Activated CD8-positive, alpha-beta T cell treated with anti-CD3 and anti-CD28 coated beads for 36 hours (primary cell): ENCODE measurements at regions not wholly inside any gene's neighbourhood (a gene's known extent, or its start where the extent isn't known, plus 50 kb on each side); places are given as distances from the start of the nearest gene placed in this dataset.

Experiments used
- ATAC-seq: fragments of 200-7000 bp; cut with Tn5 transposase; one replicate; pipeline ENCODE4 v1.10.0; 2021; ENCODE audit warnings: mild to moderate bottlenecking, moderate library complexity
- CTCF ChIA-PET: fragments of 350-600 bp; sonication (Branson Sonifier 250); formaldehyde crosslinking; loops from one replicate; lab custom pipeline; 2021; ENCODE audit warnings: antibody characterized with exemption; lab: Charles Lee
- POLR2A ChIA-PET: fragments of 350-600 bp; sonication (Branson Sonifier 250); formaldehyde crosslinking; loops from one replicate; lab custom pipeline; 2021; ENCODE audit warnings: antibody characterized with exemption; lab: Charles Lee
- DNase-seq: peaks from one replicate; pipeline ENCODE4 v3.0.0-alpha.2; 2020
- H3K27ac Mint-ChIP-seq: one replicate; pipeline ENCODE4 v1.8.0; 2021; ENCODE audit warnings: mild to moderate bottlenecking, mixed read lengths
- H3K27me3 Mint-ChIP-seq: one replicate; pipeline ENCODE4 v1.8.0; 2021; ENCODE audit warnings: mixed read lengths
- H3K36me3 Mint-ChIP-seq: one replicate; pipeline ENCODE4 v1.8.0; 2021; ENCODE audit warnings: low read depth, mixed read lengths
- H3K4me1 Mint-ChIP-seq: one replicate; pipeline ENCODE4 v1.8.0; 2021; ENCODE audit warnings: low read depth, mixed read lengths
- H3K4me3 Mint-ChIP-seq: one replicate; pipeline ENCODE4 v1.8.0; 2021; ENCODE audit warnings: mild to moderate bottlenecking, moderate library complexity, mixed read lengths
- H3K9me3 Mint-ChIP-seq: one replicate; pipeline ENCODE4 v1.8.0; 2021; ENCODE audit warnings: mixed read lengths
- intact Hi-C: fragments of 100-400 bp; cut with micrococcal nuclease; formaldehyde crosslinking; loops from one replicate; pipeline ENCODE4 v1.10.0; 2022
- TF ChIP-seq, protein P1 (sequence below): fragments of 200-600 bp; IDR thresholded peaks from one replicate; pipeline ENCODE4 v1.8.0; 2022; ENCODE audit warnings: antibody characterized with exemption, mild to moderate bottlenecking

DNA sequence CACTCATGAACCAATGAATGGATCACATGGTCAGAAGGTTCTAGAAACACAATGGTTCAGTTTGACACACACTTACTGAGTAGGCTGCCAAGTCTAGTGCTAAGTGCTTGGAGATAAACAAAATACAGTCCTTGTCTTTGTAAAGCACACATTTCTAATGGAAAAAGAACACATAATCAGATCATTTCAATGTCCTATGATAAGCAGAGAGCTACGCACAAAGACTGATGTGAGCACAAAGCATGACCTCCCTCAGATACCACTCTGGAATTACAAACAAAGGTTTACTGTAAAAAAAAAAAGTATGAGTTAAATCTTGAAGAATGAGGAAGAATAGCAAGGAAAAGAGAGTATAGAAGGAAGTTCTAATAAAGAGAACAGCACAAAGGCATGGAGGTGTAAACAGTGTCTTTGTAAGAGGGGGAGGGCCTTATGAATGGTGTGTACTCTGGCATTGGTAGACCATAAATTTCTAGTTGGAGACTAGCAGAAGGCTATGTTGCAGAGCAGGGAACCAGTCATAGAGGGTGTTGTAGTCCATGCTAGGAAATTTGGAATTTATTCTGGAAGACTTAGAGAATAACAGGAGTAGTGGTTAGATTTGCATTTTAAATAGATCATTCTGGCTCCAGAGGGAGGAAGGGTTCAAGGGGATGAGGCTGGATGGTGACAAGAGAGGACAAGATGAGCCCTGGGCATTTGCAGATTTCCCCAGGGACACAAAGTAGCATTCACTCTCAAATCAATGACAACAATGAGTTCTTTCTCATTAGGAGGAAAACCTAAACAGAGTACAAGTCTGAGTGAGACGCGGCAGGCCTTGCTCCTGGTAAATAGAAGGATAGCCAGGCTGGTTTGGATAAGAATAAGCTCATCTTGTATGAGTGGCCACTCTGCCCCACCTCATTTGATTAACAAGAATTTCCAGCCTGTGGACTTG lies 468.0 kb downstream of the TOX3 start:
- H3K9me3 Mint-ChIP-seq = peaks cover 1% of the 10 kb centered on the region
- TF ChIP-seq, protein P1, sequence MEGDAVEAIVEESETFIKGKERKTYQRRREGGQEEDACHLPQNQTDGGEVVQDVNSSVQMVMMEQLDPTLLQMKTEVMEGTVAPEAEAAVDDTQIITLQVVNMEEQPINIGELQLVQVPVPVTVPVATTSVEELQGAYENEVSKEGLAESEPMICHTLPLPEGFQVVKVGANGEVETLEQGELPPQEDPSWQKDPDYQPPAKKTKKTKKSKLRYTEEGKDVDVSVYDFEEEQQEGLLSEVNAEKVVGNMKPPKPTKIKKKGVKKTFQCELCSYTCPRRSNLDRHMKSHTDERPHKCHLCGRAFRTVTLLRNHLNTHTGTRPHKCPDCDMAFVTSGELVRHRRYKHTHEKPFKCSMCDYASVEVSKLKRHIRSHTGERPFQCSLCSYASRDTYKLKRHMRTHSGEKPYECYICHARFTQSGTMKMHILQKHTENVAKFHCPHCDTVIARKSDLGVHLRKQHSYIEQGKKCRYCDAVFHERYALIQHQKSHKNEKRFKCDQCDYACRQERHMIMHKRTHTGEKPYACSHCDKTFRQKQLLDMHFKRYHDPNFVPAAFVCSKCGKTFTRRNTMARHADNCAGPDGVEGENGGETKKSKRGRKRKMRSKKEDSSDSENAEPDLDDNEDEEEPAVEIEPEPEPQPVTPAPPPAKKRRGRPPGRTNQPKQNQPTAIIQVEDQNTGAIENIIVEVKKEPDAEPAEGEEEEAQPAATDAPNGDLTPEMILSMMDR = no peak
- no peak overlapping the region for H3K27ac Mint-ChIP-seq
- CTCF ChIA-PET = no interaction called here
- no peaks in the 10 kb centered on the region for H3K27me3 Mint-ChIP-seq
- H3K4me1 Mint-ChIP-seq = no peaks in the 10 kb centered on the region
- intact Hi-C loops = no loop called here
- no peak overlapping the region for H3K4me3 Mint-ChIP-seq
- POLR2A ChIA-PET = no interaction called here
- DNase-seq (no peak), ATAC-seq (no peak)
- H3K36me3 Mint-ChIP-seq = no peaks in the 10 kb centered on the region

DNA sequence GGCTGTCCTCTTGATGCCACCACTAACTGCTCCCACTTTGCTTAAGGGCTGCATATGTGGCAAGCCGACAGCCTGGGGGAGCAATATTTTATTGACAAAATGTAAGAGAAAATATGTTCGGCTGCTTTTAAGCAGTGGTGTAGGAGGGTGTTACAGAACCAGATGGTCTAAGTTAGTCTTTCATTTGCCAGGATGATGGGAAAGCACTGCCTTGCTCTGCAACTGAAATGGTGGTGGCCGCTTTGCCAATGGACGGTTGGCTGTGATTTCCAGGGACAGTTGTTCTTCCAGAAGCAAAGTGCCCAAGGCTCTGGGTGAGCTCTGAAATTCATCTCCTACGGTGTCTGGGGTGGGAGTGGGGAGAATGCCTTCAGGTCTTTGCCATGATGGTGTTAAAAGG lies 469.3 kb downstream of the TOX3 start:
- no peak for ATAC-seq
- ChIA-PET CTCF (no interaction called here), POLR2A (no interaction called here)
- H3K4me1 Mint-ChIP-seq = no peaks in the 10 kb centered on the region
- no peak overlapping the region for H3K27ac Mint-ChIP-seq
- H3K4me3 Mint-ChIP-seq = no peak overlapping the region
- DNase-seq = no peak
- no peaks in the 10 kb centered on the region for H3K27me3 Mint-ChIP-seq
- H3K36me3 Mint-ChIP-seq = no peaks in the 10 kb centered on the region
- intact Hi-C loops = no loop called here
- H3K9me3 Mint-ChIP-seq = peaks cover 1% of the 10 kb centered on the region
- TF ChIP-seq, protein P1 = no peak

DNA sequence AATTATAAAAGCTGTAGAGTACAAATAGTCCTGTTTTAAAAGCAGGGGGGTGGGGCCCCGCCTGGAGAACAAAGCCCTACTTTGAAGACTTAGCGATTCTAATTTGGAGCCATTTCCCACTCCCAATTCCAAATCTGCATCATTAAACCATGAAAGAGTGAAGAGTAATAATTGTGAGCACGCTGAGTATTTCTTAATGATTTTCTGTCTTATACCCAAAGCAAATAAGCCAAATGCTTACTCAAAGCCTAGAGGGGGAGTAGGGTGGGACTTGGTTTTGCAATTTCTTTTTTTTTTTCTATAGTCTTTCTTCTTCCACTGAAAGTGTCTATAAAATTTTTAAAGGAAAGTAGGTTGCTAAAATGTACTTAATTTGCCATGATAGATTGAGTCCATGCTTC lies 470.1 kb downstream of the TOX3 start:
- Mint-ChIP-seq H3K4me3 (no peak overlapping the region), H3K36me3 (no peaks in the 10 kb centered on the region), H3K4me1 (no peaks in the 10 kb centered on the region), H3K27ac (no peak overlapping the region), H3K9me3 (peaks cover 1% of the 10 kb centered on the region), H3K27me3 (no peaks in the 10 kb centered on the region)
- DNase-seq (no peak), ATAC-seq (no peak)
- TF ChIP-seq, protein P1 = no peak
- POLR2A ChIA-PET = no interaction called here
- CTCF ChIA-PET = no interaction called here
- intact Hi-C loops = no loop called here

DNA sequence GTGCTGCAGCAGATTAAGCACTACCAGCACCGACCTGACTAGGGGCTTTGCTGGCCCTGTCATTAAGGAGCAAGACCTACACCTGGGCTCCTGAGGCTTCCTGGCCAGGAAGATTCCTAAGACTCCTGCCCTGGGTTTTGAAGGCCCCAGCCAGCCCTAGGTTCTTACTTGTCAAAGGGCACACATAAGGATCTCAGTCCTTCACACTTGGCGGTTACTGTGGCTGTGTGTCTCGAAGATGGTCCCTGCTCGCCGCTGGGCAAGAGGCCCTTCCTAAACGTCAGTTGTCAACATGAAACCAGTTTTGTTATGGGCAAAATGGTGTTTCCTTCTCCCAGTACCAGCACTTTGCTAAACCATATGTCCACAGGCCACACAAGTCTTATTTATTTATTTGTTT lies 470.6 kb downstream of the TOX3 start:
- no peaks in the 10 kb centered on the region for H3K27me3 Mint-ChIP-seq
- no peaks in the 10 kb centered on the region for H3K36me3 Mint-ChIP-seq

DNA sequence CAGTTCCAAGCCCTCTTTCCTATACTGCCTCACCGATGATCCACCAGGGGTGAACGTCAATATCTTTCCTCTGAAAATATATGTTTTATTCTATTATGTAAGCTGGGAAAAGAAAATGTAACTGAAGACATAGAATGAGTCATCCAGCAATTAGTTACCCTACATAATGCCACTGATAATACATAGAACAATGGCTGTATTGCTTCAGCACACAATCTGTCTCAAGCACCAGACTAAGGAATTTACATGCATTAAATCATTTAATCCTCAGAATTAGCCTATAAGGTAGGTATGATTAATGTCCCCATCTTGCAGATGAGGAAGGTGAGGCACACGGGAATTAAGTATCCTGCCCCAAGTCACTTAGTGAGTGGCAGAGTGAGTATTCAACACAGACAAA lies 472.8 kb downstream of the TOX3 start:
- H3K36me3 Mint-ChIP-seq = no peaks in the 10 kb centered on the region
- H3K9me3 Mint-ChIP-seq = peaks cover 1% of the 10 kb centered on the region
- no peak overlapping the region for H3K27ac Mint-ChIP-seq
- TF ChIP-seq, protein P1 = no peak
- ATAC-seq (no peak), DNase-seq (no peak)
- H3K4me3 Mint-ChIP-seq = no peak overlapping the region
- H3K4me1 Mint-ChIP-seq = no peaks in the 10 kb centered on the region
- no peaks in the 10 kb centered on the region for H3K27me3 Mint-ChIP-seq
- ChIA-PET CTCF (no interaction called here), POLR2A (no interaction called here)
- intact Hi-C loops = no loop called here

More for the DNA sequence above, 470.6 kb downstream of the TOX3 start:
- Mint-ChIP-seq H3K9me3 (peaks cover 1% of the 10 kb centered on the region), H3K27ac (no peak overlapping the region), H3K4me3 (no peak overlapping the region), H3K4me1 (no peaks in the 10 kb centered on the region)
- ChIA-PET POLR2A (no interaction called here), CTCF (no interaction called here)
- ATAC-seq = no peak
- TF ChIP-seq, protein P1 = no peak
- intact Hi-C loops = no loop called here
- no peak for DNase-seq
